Ascending aorta (tissue), 2 donors: ENCODE measurements at regions not wholly inside any gene's neighbourhood (a gene's known extent, or its start where the extent isn't known, plus 50 kb on each side); places are given as distances from the start of the nearest gene placed in this dataset.
A peak's percentile ranks its signal among the peaks of the same experiment; 100 is the strongest.

Source experiments
- DNase-seq, 2 donors: peaks; one replicate each; pipeline ENCODE4 v3.0.0-alpha.2; 2019; ENCODE audit warnings: low spot score in 2 of 2
- H3K27ac ChIP-seq, 2 donors: fragments of 200-600 bp; sonication (generic); one replicate each; pipeline ENCODE4 v1.5.1; 2016 to 2017; ENCODE audit warnings: mild to moderate bottlenecking in 1 of 2
- H3K27me3 ChIP-seq: fragments of 200-600 bp; sonication (generic); one replicate; pipeline ENCODE4 v1.5.1; 2017
- H3K36me3 ChIP-seq, 2 donors: fragments of 200-600 bp; sonication (generic); one replicate each; pipeline ENCODE4 v1.5.1; 2016
- H3K4me1 ChIP-seq, 2 donors: fragments of 200-600 bp; sonication (generic); one replicate each; pipeline ENCODE4 v1.5.1; 2016 to 2017; ENCODE audit warnings: mild to moderate bottlenecking in 1 of 2
- H3K4me3 ChIP-seq, 2 donors: fragments of 200-600 bp; sonication (generic); one replicate each; pipeline ENCODE4 v1.5.1; 2016 to 2017; ENCODE audit warnings: mild to moderate bottlenecking in 1 of 2
- H3K9me3 ChIP-seq, 2 donors: fragments of 200-600 bp; sonication (generic); one replicate each; pipeline ENCODE4 v1.5.1; 2016
- intact Hi-C: fragments of 100-400 bp; cut with DNase I; formaldehyde crosslinking; loops from one replicate; pipeline ENCODE4 v1.15.1; 2023
- TF ChIP-seq, protein P1 (sequence below), 3 experiments: fragments of 200-600 bp in 2 of 3; fragments of 450-650 bp in 1 of 3; sonication (generic) in 2 of 3; IDR thresholded peaks; one replicate each; pipeline ENCODE4 v1.5.1; 2016 to 2019; ENCODE audit warnings: antibody characterized with exemption in 3 of 3, mild to moderate bottlenecking in 1 of 3, moderate library complexity in 1 of 3

DNA sequence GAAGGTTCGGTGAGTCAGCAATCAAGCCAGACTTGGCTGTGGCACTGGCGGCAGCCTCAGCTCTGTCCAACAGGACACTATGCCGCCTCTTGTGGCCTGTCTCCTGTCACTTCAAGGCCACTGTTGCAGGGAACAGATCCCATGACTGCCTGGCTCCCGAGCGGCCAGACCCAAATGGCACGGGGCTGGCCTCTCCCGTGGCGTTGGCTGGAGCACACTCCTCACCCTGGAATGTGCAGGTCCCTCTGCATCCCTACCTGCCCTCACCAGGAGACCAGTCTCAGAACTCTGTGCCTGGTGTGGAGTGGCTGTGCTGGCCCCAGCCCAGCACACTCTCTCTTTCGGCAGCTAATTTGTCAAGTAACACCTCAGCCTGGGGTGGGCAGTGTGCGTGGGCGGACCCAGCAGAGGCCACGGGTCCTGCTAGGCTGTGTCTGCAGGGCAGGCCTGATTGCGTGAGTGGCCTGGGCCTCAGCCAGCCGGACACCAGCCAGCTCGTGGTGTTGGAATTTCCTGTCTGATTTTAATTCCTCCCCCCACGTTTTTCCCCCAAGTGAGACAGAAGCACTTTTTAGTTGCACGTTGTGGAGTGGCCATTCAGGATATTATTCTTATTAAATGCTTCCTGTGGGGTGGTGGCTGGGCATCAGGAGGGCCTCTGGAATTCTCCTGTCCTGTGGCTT is 179.3 kb downstream of the GLI2 start:
- Histone ChIP-seq H3K27ac (peak overlapping the region; percentile 84 to 90), H3K36me3 (no peaks in the 10 kb centered on the region)
- intact Hi-C loops = loop anchor here (1.0 to 5.0 kb wide), 4 partner anchors 22 to 373 kb away; no protein-coding TSS in a partner anchor

DNA sequence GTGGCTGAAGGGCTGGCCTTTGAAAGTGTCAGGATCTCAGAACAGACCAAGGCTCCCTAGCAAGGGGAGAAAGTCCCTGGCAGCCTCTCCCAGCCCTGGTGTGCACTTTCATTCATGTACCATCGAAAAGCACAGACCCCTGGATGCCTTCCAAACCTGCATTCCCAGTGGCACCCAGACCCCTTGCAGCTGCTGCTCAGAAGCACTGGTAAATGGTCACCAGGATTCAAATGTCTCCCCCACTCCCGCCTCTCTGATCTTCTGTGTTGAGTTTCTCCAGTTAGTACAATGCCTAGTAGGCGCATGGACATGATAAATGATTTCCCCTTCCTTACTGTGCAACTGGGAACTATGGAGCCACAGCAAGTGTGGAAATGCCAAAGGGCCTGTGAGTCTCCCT is 180.0 kb downstream of the GLI2 start:
- TF ChIP-seq, protein P1, sequence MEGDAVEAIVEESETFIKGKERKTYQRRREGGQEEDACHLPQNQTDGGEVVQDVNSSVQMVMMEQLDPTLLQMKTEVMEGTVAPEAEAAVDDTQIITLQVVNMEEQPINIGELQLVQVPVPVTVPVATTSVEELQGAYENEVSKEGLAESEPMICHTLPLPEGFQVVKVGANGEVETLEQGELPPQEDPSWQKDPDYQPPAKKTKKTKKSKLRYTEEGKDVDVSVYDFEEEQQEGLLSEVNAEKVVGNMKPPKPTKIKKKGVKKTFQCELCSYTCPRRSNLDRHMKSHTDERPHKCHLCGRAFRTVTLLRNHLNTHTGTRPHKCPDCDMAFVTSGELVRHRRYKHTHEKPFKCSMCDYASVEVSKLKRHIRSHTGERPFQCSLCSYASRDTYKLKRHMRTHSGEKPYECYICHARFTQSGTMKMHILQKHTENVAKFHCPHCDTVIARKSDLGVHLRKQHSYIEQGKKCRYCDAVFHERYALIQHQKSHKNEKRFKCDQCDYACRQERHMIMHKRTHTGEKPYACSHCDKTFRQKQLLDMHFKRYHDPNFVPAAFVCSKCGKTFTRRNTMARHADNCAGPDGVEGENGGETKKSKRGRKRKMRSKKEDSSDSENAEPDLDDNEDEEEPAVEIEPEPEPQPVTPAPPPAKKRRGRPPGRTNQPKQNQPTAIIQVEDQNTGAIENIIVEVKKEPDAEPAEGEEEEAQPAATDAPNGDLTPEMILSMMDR (IDR thresholded peaks at IDR 0.05) = no peak

More for the DNA sequence above, 179.3 kb downstream of the GLI2 start:
- peak overlapping the region in 1 of 2 donors; percentile 22 for H3K4me3 ChIP-seq
- peaks cover 30 to 51% of the 10 kb centered on the region in 2 donors for H3K4me1 ChIP-seq
- no peaks in the 10 kb centered on the region for H3K9me3 ChIP-seq
- peak; percentile 77 to 95 for DNase-seq
- TF ChIP-seq, protein P1 (IDR thresholded peaks at IDR 0.05) = peak in 2 of 3 experiments; percentile 22 to 45
- no peaks in the 10 kb centered on the region for H3K27me3 ChIP-seq

DNA sequence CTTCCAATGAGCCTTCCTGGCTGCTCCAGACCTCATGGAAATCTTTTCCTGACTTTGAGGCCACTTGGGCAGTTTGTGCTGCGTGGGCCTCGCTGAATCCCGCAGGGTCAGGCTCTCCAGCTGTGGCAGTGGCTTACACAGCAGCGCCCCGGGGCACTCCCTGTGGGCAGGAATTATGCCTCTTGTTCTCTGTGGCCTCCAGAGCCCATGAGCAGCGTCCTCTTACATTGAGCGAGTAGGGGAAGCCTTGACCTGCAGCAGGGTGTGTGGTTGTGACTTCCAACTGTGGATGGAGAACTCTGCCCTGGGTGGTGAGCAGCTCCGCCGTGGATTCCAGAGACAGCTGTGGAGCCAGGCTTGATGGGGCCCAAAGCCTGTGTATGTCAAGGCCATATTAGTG is 180.8 kb downstream of the GLI2 start:
- Histone ChIP-seq H3K4me1 (peaks cover 31 to 61% of the 10 kb centered on the region in 2 donors), H3K27ac (peak overlapping the region; percentile 17 to 90), H3K27me3 (no peaks in the 10 kb centered on the region), H3K4me3 (no peak overlapping the region), H3K9me3 (no peaks in the 10 kb centered on the region), H3K36me3 (no peaks in the 10 kb centered on the region)
- no peak for DNase-seq
- TF ChIP-seq, protein P1 (IDR thresholded peaks at IDR 0.05) = no peak
- intact Hi-C loops = no loop called here

More for the DNA sequence above, 180.0 kb downstream of the GLI2 start:
- no peak for DNase-seq
- Histone ChIP-seq H3K27ac (peak overlapping the region; percentile 84 to 90), H3K36me3 (no peaks in the 10 kb centered on the region), H3K9me3 (no peaks in the 10 kb centered on the region), H3K4me3 (no peak overlapping the region), H3K27me3 (no peaks in the 10 kb centered on the region), H3K4me1 (peaks cover 31 to 55% of the 10 kb centered on the region in 2 donors)
- intact Hi-C loops = loop anchor here (1.0 to 2.0 kb wide), 2 partner anchors 22 to 23 kb away; no protein-coding TSS in a partner anchor

GRCh38 chr2:120917886-120918285 is 182.2 kb downstream of the GLI2 start:
- DNase-seq = no peak
- no peaks in the 10 kb centered on the region for H3K27me3 ChIP-seq
- peaks cover 29 to 52% of the 10 kb centered on the region in 2 donors for H3K4me1 ChIP-seq
- TF ChIP-seq, protein P1 (IDR thresholded peaks at IDR 0.05) = no peak
- no peak overlapping the region for H3K27ac ChIP-seq
- no peak overlapping the region for H3K4me3 ChIP-seq
- intact Hi-C loops = no loop called here
- no peaks in the 10 kb centered on the region for H3K9me3 ChIP-seq
- H3K36me3 ChIP-seq = no peaks in the 10 kb centered on the region

- intact Hi-C loops = no loop called here
- H3K4me1 ChIP-seq = peaks cover 22 to 39% of the 10 kb centered on the region in 2 donors
These were observed 183.5 kb downstream of the GLI2 start for GRCh38 chr2:120919216-120919615.

More at GRCh38 chr2:120919216-120919615, 183.5 kb downstream of the GLI2 start:
- Histone ChIP-seq H3K36me3 (no peaks in the 10 kb centered on the region), H3K9me3 (no peaks in the 10 kb centered on the region), H3K4me3 (no peak overlapping the region), H3K27me3 (no peaks in the 10 kb centered on the region), H3K27ac (peak overlapping the region; percentile 83 to 85)
- TF ChIP-seq, protein P1 (IDR thresholded peaks at IDR 0.05) = no peak
- DNase-seq = no peak
